ENCODE measurements at regions not wholly inside any gene's neighbourhood (a gene's known extent, or its start where the extent isn't known, plus 50 kb on each side); places are given as distances from the start of the nearest gene placed in this dataset.

DNA sequence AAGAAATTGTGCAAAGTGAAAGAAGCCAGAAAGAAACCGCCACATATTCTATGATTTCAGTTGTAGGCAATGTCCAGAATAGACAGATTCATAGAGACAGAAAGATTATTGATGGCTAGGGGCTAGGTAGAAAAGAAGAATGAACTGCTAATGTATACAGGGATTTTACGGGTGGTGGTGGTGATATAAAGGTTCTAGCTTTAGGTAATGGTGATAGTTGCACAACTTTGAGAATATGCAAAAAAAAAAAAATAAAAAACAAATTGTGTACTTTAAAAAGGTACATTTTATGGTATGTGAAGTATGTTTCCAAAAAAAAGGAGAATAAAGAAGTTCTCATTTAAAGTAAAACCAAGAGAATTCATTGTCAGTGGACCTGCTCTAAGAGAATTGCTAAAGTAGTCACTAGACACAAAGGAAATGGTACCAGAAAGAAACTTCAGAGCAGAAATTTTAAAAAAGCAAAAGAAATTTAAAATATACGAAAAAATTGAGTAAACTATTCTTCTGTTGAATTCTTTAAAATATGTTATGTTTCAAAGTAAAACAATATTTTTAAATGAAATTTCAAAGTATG, 680.1 kb downstream of the UQCRFS1 start:
- H3K4me1 ChIP-seq, result no peaks in the 10 kb centered on the region
- TF ChIP-seq POLR2A (IDR thresholded peaks at IDR 0.05) (no peak), CTCF (IDR thresholded peaks at IDR 0.05) (no peak)
- no peaks in the 10 kb centered on the region for H3K27me3 ChIP-seq
- H3K36me3 ChIP-seq, result no peaks in the 10 kb centered on the region
- 79% methylated on average over 3 of the region's 3 CpGs for WGBS (ENCODE audit: insufficient coverage, low coverage, low lambda C conversion rate, missing lambda C conversion rate)
- H3K4me3 ChIP-seq, result no peak overlapping the region
- no peak for ATAC-seq
- intact Hi-C loops (cut with DNase I), result no loop called here
- H3K9me3 ChIP-seq, result no peaks in the 10 kb centered on the region
- DNase-seq, result no peak
- no peak overlapping the region for H3K27ac ChIP-seq

- H3K36me3 ChIP-seq, result no peaks in the 10 kb centered on the region
- intact Hi-C loops (cut with DNase I), result no loop called here
- ATAC-seq, result no peak
- H3K27ac ChIP-seq, result no peak overlapping the region
- no peak for DNase-seq
- 88% methylated on average over 1 of the region's 1 CpG for WGBS (ENCODE audit: insufficient coverage, low coverage, low lambda C conversion rate, missing lambda C conversion rate)
- H3K4me3 ChIP-seq, result no peak overlapping the region
- H3K27me3 ChIP-seq, result no peaks in the 10 kb centered on the region
- no peaks in the 10 kb centered on the region for H3K4me1 ChIP-seq
- TF ChIP-seq POLR2A (IDR thresholded peaks at IDR 0.05) (no peak), CTCF (IDR thresholded peaks at IDR 0.05) (no peak)
- no peaks in the 10 kb centered on the region for H3K9me3 ChIP-seq
These were observed 681.0 kb downstream of the UQCRFS1 start for GRCh38 chr19:28531979-28532378.

- Histone ChIP-seq H3K36me3 (no peaks in the 10 kb centered on the region), H3K27ac (no peak overlapping the region), H3K9me3 (no peaks in the 10 kb centered on the region), H3K4me1 (no peaks in the 10 kb centered on the region), H3K4me3 (no peak overlapping the region), H3K27me3 (no peaks in the 10 kb centered on the region)
- no peak for DNase-seq
- TF ChIP-seq CTCF (IDR thresholded peaks at IDR 0.05), result no peak
- no peak for TF ChIP-seq POLR2A (IDR thresholded peaks at IDR 0.05)
- WGBS (ENCODE audit: insufficient coverage, low coverage, low lambda C conversion rate, missing lambda C conversion rate), result 66% methylated on average over 2 of the region's 2 CpGs
- no peak for ATAC-seq
- intact Hi-C loops (cut with DNase I), result no loop called here
These were observed 682.4 kb downstream of the UQCRFS1 start for GRCh38 chr19:28530406-28531035.

GRCh38 chr19:28526038-28526437, 686.9 kb downstream of the UQCRFS1 start:
- no peak overlapping the region for H3K4me3 ChIP-seq
- DNase-seq (no peak), ATAC-seq (no peak)
- H3K9me3 ChIP-seq, result no peaks in the 10 kb centered on the region
- no peaks in the 10 kb centered on the region for H3K36me3 ChIP-seq
- TF ChIP-seq CTCF (IDR thresholded peaks at IDR 0.05) (no peak), POLR2A (IDR thresholded peaks at IDR 0.05) (no peak)
- H3K27me3 ChIP-seq, result no peaks in the 10 kb centered on the region
- no peak overlapping the region for H3K27ac ChIP-seq
- H3K4me1 ChIP-seq, result peaks cover 0 to 6% (median 2%) of the 10 kb centered on the region in 4 donors
- intact Hi-C loops (cut with DNase I), result no loop called here
- 68% methylated on average over 2 of the region's 2 CpGs for WGBS (ENCODE audit: insufficient coverage, low coverage, low lambda C conversion rate, missing lambda C conversion rate)
